HG03175 (cell line): ENCODE measurements at regions not wholly inside any gene's neighbourhood (a gene's known extent, or its start where the extent isn't known, plus 50 kb on each side); places are given as distances from the start of the nearest gene placed in this dataset.
"Not testable (repeated sequence)": the region's sequence is repeated elsewhere in the genome, so short reads cannot be mapped to it uniquely, and the experiment has no call there.

Experiments
- ATAC-seq: cut with Tn5 transposase; IDR thresholded peaks from one replicate; pipeline ENCODE4 v1.9.1; 2021; ENCODE audit warnings: mild to moderate bottlenecking, moderate library complexity; ENCODE audit not compliant: unreplicated experiment

DNA sequence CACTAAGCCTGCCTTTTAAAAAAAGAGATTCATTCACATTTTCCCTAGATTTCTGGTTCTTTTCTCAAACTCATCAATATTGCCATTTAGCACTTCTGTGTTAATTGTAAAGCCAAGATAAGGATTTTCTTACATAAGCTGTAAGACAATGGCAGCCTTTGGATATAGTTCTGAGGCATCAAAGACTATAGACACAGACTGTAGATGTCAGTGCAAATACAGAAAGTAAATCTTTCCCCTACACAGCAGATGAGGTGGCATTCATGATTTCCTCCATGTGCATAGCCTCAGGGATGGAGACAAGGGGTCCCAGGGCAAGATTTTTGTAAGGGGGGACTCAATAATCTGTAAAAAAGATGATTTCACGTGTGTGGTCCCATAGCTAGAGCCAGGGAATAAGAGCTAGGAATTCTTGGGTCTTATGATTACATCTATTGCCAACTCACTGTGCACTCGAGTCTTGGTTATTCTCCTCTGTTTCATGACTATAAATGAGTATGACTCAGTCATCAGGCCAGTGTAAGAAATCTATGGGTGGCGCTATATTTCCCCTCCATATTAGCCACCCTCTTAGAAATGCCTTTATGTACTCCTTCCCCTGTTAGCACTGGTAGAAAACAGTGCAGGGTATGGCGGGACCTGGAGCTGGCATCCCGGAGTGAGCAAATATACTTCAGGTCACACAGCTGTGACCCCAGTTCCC is 207.5 kb downstream of the EXOC5 start:
- no peak for ATAC-seq

DNA sequence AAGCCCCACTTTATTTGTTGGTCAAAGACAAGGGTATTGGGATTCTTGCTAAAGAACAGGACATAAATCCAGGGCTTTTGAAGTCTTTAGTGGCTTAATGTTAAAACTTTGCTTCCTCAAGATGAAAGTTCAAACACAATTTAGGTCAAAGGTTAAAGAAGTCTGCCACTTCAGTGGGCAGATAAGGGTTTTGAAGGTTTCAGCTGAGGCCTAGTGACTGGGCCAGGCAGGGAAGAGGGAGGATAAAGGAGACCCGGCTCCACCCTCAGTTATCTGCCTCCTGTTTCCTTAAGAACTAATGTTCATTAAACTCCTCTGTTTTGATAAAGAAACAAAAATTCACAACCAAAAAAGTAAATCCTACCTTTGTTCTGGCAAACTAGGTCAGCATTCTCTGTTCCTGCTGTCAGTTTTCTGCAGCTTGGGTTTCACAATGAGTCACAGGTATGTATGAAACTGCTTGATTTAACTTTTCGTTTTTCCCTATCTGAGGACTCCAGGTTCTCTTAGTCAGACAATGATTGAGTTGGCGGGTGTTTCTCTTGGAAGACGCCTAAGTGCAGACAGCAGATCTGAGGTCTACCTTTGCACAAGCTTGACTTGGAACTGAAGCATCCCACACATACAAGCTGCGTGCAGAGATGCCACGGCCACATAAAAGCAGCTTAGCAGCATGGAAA is 208.3 kb downstream of the EXOC5 start:
- peak; percentile 94 for ATAC-seq

DNA sequence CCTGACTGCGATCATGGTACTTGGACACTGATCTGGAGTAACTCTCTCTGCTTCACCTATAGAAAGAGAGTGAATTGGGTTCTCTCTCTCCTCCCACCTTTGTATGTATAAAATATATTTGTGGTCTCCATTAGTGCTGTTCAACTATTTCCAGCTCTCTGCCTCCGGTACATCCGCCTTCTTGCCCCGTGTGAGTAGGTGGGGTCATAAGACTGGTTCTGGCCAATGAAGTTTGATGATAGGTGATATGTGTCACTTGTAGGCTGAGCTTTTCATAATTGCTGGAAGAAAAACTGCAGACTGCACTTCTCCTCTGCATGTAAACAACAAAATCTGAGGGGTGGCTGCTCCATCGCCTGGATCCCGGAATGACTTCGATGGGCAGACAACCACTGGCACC is 210.4 kb downstream of the EXOC5 start:
- ATAC-seq = no peak

DNA sequence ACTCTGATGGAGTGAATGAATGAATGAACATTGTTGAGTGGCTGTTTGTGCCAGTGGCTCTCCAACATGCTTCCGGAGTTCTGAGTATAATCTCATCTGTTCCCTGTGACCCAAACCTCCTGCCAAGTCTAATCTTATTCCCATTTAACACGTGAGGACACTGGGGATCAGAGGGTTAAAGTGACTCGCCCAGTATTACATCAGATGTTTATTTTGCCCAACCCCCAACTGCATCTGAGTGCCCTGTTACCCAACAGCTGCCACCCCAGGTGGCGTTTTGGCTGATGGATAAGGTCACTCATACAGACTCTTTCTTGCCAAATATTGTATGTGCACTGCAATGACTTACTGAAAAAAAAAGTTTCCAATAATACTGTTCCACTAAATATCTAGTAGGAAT is 210.9 kb downstream of the EXOC5 start:
- no peak for ATAC-seq

DNA sequence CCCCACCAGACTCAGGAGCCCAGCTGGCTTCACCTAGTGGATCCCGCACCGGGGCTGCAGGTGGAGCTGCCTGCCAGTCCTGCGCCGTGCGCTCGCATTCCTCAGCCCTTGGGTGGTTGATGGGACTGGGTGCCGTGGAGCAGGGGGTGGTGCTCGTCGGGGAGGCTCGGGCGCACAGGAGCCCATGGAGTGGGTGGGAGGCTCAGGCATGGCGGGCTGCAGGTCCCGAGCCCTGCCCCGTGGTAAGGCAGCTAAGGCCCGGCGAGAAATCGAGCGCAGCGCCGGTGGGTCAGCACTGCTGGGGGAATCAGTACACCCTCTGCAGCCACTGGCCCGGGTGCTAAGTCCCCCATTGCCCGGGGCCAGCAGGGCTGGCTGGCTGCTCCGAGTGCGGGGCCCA is 212.2 kb downstream of the EXOC5 start:
- ATAC-seq = not testable (repeated sequence)

DNA sequence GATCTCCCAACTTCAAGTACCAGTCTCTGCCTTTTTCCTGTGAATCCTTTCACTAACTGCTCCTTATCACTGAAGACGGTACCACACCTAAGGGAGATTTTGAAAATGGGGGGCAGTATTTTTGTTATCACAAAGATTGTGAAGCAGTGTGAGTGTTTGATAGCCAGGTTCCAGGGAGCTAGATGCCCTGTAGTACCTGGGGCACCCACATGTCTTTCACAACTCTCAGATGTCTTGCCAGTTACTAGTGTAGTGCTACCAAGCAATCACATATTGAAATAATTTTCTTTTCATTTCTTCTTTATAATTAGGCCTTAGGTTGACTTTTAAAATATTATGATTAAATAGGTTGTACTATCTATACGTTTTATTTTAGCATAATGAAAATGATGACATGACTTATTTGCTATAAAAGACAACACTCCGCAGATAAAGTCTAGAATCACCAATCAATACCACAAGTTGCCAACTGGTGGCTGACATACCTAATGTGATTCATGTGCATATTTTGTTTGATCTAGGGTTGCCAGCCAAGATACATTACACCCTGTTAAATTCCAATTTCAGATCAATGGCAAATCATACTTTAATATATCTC is 215.9 kb downstream of the EXOC5 start:
- ATAC-seq = no peak

DNA sequence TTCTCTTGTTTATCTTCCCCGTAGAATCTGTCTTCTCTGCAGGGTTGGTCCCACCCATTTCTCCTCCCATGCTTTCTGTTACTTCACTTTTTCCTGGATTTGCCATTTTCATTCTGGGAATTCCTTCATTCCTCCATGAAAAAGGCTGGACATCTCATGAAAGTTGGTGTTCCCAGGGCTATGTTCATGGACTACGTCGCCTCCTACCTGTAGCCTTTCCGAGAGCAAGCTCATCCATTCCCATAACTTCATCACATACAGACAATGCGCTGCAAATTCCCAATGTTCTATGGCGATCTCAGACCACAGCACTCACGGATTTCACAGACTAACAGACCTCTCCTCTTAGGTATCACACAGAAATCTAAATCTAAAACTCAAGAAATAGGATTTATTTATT is 217.1 kb downstream of the EXOC5 start:
- no peak for ATAC-seq

DNA sequence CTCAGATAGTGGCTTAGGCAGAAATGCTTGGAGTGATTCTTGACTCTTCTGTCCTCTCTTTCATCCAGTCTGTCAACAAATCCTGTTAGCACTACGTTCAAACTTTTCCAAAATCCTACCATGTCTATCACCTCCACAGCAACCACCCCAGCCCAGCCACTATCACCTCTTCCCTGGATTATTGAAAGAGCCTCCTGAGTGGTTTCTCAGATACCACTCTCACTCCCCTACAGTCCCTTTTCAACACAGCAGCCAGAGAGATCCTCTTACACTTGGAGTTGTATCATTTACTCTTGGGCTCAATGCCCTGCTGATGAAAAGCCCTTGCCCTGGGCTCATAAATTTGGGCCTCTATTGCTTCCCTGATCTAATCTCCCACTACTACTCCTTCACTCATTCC is 218.9 kb downstream of the EXOC5 start:
- ATAC-seq = no peak

DNA sequence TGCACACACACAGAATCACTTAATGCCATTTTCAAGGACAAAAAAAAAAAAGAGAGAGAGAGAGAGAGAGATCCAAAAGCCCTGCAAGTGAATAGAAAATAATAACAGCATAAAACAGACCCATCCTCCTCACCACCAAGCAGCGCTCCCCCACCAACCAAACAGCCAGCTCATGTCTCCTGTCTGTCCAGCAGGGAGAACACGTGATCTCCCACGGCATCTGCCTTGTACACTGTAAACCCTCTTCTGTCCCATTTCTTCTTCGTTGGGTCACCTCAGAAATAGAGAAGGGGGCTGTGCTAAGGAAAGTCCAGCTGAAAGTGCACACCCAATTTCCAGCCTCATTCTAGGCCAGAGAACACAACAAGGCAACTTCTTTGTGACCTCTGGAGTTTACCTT is 222.5 kb downstream of the EXOC5 start:
- ATAC-seq = no peak

DNA sequence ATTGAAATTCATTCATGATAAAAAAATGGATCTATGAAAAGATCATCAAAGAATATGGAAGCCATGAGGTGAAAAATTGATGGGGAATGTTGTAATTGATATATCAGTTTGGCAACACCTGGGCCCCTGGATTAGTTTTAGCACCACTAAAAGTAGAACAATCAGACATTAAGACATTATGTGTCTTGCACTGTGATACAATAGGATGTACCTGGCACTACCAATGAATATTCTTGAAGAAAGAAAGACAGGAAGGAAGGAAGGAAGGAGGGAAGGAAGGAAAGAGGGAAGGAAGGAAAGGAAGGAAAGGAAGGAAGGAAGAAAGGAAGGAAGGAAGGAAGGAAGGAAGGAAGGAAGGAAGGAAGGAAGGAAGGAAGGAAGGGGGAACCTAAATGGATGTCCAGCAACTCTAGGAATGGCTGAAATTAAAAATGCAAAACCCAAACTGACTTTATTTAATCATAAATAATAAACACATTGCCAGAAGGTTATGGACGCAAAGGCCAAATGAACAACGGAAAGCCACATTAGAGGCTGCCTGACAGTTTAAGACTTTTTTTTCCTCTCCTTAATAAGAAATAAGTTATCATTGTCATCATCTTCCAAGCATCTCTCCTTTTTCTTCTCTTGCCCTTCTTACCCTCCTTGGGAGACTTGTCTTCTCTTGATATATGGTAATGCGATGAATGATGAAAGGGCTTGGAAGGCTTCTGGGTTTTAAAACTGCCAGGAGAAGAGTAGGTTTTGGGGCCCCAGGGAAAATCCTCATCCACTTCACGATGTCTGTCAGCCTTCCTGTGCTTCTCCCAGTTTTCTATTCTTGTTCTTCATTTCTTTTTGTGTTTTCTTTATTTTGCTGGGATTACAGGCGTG is 224.4 kb downstream of the EXOC5 start:
- ATAC-seq = not testable (repeated sequence)

DNA sequence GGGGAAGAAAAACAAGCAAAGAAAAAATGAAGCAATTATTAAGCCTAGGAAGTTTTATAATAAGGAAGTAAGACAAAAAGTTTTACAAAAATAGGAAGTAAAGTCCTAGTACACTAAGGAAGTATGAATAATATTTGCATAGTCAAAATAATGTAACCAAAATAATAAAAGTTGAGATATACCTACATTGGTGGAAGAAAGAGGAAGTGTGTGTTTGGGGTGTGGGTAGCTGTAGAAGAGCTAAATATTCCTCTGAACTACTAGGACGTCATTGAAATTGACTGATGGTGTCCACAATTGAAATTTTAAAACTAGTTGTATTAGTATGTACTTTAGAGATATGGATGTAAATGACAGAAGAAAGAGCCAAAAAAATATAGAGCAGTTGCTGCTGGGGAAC is 228.4 kb upstream of the OTX2 start:
- ATAC-seq = peak; percentile 83

DNA sequence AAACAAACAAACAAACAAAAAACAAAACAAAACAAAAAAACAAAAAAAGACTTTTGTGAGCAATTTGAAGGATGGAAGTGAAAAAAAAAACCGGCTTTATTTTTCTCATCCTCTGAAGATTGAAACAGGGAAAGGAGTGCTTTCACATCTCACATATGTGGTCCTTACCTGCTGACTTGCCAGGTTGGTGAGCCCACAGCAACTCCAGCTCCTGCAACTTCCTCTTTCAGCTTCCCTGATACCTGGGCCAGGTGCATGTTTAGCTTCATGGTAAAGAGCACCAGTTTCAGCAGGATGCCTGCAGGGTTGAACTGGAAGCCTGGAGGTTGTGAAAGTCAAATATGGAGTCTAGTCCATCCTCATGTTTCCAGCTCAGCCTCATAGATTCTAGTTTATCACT is 221.2 kb upstream of the OTX2 start:
- ATAC-seq = no peak

DNA sequence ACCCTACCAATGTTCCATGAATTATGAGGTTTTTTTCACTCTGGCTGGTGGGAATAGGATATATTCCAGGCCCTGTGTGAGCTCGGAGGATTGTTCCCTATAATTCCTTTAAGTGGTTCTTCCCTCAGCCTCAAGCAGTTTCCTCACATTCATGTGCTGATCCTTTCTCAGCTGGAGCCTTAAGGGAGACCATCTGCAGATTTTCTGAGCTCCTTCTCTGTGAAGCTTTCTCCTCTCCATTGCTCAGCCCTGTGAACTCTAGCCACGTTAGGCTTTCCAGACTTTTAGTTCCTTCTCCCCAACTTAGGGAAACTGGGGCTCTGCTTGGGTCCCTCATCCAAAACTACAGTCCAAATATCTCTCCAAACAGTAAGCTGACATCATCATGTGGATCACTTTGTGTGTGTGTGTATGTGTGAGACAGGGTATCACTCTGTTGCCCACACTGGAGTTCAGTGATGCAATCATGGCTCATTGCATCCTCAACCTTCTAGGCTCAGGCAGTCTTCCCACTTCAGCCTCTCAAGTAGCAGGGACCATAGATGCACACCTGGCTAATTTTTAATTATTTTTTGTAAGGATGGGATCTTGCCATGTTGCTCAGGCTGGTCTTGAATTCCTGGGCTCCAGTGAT is 219.5 kb upstream of the OTX2 start:
- ATAC-seq = no peak

DNA sequence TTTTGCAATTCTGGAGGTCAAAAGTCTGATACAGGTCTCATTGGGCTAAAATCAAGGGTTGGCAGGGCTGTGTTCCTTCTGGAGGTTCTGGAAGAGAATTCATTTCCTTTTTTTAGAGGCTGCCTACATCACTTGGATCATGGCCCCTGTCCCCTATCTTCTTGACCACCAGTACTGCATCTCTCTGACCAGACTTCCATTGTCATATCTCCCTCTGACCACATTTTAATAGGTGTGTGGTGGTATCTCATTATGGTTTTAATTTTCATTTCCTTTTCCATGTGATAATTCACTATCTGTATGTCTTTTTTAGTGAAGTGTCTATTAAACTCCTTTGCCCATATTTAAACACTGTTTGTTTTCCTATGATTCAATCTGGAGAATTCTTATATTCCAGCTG is 215.2 kb upstream of the OTX2 start:
- no peak for ATAC-seq

DNA sequence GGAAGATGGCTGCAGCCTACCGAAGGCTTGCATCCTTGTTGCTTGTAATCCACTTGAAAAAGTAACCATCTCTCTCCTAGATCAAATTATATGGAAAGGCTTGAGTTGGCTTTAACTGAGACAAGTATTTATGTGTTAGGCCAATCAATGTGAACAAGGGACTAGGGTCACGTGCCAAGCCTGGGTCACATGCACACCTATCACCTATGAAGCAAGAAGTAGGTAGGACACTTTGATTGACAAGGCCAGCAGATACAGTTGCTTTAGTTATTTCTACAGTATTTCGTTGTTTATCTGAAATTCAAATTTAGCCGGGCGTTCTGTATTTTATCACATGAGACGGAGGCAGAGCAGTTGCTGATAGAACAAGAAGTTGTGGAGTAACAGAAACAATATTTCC is 212.3 kb upstream of the OTX2 start:
- no peak for ATAC-seq

DNA sequence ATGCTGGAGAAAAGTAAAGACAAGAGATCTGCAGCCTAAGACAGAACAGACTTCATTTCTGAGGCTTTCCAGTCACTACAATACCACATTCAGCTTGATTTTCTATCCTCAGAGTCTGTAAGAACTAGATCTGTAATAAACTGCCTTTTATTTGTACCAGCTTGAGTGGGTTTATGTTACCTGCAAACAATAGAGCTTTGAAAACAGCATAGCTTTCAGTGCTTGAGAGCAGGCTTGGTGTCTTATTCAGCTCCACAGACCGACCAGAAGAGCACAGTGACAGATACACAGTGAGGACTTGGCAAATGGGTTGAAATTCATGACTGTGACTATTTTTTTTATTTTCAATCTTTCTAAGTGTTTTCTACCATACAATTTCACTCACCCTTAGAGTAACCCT is 207.8 kb upstream of the OTX2 start:
- ATAC-seq = no peak

DNA sequence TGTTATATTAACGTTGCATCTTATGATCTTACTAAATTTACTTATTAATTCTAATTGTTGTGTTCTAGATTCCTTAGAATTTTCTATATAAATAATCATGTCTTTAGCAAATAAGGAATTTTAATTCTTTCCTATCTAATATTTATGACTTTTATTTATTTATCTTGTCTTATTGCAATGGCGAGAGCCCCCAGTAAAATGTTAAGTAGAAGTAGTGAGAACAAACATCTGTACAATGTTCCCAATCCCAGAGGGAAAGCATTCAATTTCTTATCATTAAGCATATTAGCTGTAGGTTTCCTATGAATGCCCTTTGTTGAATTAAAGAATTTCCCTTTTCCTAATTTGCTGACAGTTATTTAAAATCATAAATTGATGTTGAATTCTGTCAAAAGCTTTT is 203.7 kb upstream of the OTX2 start:
- no peak for ATAC-seq

DNA sequence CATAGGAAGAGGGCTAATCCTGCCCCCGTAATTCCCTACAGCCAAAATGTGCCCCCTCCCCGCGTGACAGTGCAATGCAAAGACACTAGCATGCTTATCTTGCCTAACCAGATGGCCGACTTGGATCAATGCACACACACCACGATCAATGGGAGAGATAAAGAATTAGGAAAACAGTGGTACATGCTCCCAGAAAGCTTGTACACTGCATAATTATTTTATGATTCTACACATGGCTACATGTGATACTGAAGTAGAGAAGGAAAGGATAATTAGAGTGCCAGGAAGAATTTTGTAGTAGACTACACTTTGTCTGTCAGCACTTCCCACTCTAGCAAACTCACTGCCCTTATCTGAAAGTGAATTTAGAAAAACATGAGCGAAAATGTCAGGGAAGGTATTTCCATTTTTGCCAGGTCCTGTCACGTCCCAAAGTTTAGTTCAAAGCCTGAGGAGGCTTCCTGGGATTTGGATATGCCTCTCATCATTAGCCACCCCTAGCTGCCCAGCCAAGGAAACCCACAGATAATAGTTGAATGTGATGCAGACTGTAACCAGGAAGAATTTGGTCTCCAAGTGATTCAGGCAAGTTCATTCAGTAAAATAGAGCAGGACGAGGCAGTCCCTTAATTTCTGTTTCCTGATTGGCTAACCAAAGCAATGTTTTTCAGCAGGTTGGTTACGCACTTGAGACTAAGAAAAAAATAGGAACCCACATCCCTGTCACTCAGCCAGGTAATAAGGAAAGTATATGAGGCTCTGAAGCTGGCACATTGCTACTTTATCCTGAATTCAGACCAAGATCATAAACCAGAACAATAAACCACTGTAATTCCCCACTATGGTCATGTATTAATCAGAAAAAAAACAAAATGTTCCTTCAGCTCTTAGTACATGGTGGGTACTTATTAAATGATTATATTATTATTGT is 199.6 kb upstream of the OTX2 start:
- no peak for ATAC-seq

DNA sequence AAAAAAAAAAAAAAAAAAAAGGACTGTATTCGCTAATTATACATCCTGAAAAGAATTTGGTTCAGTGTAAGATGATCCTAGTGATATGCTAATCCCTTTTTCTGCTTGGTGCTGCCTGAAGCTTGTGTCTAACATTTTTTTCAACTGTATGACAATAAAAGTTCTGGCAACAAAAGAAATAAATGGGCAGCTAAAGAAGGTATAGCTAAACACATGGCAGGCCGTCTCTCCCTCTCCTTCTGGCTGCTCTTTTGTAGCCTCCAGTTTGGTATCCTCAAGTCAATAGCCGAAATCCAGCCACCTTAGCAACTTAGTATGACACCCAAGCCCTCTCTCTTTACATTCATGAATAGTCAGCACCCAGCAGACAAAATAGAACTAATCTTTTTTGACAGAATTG is 198.3 kb upstream of the OTX2 start:
- no peak for ATAC-seq

DNA sequence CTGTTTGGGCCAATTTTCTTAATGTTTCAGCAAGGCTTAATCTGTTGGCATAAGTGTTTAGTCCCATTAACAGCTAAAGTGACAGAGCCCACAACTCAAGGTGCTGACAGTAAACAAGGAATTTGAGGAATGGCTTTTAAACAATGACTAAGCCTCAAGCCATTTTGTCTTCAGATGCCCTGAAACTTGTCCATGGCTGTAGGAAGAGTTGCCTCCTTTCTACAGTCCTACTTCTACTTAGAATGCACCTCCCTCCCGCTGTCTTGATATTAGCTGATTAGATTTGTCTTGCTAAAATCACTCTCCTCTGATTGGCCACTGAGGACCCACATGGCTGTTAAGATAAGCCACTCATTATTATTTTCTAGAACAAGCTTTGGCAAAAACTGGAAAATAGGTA is 188.4 kb upstream of the OTX2 start:
- no peak for ATAC-seq
